Activated CD8-positive, alpha-beta memory T cell treated with anti-CD3 and anti-CD28 coated beads for 24 hours (primary cell): ENCODE measurements at regions not wholly inside any gene's neighbourhood (a gene's known extent, or its start where the extent isn't known, plus 50 kb on each side); places are given as distances from the start of the nearest gene placed in this dataset.
A peak's percentile ranks its signal among the peaks of the same experiment; 100 is the strongest.

Experiments used
- DNase-seq: peaks from one replicate; pipeline ENCODE4 v3.0.0-alpha.2; 2020

- no peak for DNase-seq
Observed at GRCh38 chrX:68919707-68920106, 90.9 kb downstream of the EFNB1 start.

GRCh38 chrX:68918202-68918601, 89.4 kb downstream of the EFNB1 start:
- no peak for DNase-seq

- no peak for DNase-seq
Observed at GRCh38 chrX:68917799-68918198, 89.0 kb downstream of the EFNB1 start.

- DNase-seq = no peak
Observed at GRCh38 chrX:68916891-68917290, 88.1 kb downstream of the EFNB1 start.

- no peak for DNase-seq
Observed at GRCh38 chrX:68915778-68916177, 87.0 kb downstream of the EFNB1 start.

GRCh38 chrX:68914479-68914946, 85.7 kb downstream of the EFNB1 start:
- no peak for DNase-seq

- no peak for DNase-seq
Observed at GRCh38 chrX:68913249-68913547, 84.4 kb downstream of the EFNB1 start.

- no peak for DNase-seq
Observed at GRCh38 chrX:68912113-68912512, 83.3 kb downstream of the EFNB1 start.

- DNase-seq = no peak
Observed at GRCh38 chrX:68910731-68911428, 82.1 kb downstream of the EFNB1 start.

GRCh38 chrX:68909945-68910344, 81.1 kb downstream of the EFNB1 start:
- DNase-seq = no peak

GRCh38 chrX:68908071-68908470, 79.2 kb downstream of the EFNB1 start:
- no peak for DNase-seq

- DNase-seq = no peak
Observed at GRCh38 chrX:68902706-68903504, 74.1 kb downstream of the EFNB1 start.

GRCh38 chrX:68901519-68901918, 72.7 kb downstream of the EFNB1 start:
- DNase-seq = no peak

- no peak for DNase-seq
Observed at GRCh38 chrX:68898598-68898997, 69.8 kb downstream of the EFNB1 start.

- no peak for DNase-seq
Observed at GRCh38 chrX:68897118-68897945, 68.5 kb downstream of the EFNB1 start.

- no peak for DNase-seq
Observed at GRCh38 chrX:68896581-68896980, 67.8 kb downstream of the EFNB1 start.

GRCh38 chrX:68895778-68896177, 67.0 kb downstream of the EFNB1 start:
- DNase-seq = no peak

- DNase-seq = peak; percentile 59
Observed at GRCh38 chrX:68895341-68895755, 66.5 kb downstream of the EFNB1 start.

- DNase-seq = peak; percentile 58
Observed at GRCh38 chrX:68894513-68895340, 65.9 kb downstream of the EFNB1 start.

GRCh38 chrX:68894142-68894512, 65.3 kb downstream of the EFNB1 start:
- DNase-seq = no peak

GRCh38 chrX:68892651-68893050, 63.8 kb downstream of the EFNB1 start:
- DNase-seq = no peak

GRCh38 chrX:68892134-68892533, 63.3 kb downstream of the EFNB1 start:
- DNase-seq = no peak
